ENCODE measurements at regions not wholly inside any gene's neighbourhood (a gene's known extent, or its start where the extent isn't known, plus 50 kb on each side); places are given as distances from the start of the nearest gene placed in this dataset.
A peak's percentile ranks its signal among the peaks of the same experiment; 100 is the strongest.

DNA sequence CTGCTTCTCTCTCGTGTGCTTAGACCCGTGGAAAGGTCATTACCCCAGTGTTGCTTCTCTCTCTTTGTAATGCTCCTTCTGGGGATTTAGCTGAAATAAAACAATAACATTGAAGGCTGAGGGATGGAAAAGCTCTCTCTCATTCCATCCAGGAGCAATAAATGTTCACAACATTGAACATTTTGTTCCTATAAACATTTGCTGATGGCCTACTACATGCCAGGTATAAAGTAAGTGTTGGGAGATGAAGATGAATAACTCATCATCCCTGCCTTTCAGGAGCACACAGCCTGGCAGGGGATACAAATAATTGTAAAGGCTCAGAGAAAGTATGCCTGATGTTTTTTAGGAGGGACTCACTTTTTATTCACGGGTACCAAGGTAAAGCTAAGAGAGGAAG, 158.1 kb downstream of the KDR start:
- Histone ChIP-seq H3K4me3 (ENCODE audit: low read depth, low read length) (no peak overlapping the region), H3K27me3 (ENCODE audit: control insufficient read depth, insufficient read depth, low read length) (no peaks in the 10 kb centered on the region), H3K36me3 (ENCODE audit: control insufficient read depth, insufficient read depth, low read length) (no peaks in the 10 kb centered on the region)
- DNase-seq (ENCODE audit: low read depth): no peak
- TF ChIP-seq, protein P1, sequence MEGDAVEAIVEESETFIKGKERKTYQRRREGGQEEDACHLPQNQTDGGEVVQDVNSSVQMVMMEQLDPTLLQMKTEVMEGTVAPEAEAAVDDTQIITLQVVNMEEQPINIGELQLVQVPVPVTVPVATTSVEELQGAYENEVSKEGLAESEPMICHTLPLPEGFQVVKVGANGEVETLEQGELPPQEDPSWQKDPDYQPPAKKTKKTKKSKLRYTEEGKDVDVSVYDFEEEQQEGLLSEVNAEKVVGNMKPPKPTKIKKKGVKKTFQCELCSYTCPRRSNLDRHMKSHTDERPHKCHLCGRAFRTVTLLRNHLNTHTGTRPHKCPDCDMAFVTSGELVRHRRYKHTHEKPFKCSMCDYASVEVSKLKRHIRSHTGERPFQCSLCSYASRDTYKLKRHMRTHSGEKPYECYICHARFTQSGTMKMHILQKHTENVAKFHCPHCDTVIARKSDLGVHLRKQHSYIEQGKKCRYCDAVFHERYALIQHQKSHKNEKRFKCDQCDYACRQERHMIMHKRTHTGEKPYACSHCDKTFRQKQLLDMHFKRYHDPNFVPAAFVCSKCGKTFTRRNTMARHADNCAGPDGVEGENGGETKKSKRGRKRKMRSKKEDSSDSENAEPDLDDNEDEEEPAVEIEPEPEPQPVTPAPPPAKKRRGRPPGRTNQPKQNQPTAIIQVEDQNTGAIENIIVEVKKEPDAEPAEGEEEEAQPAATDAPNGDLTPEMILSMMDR (IDR thresholded peaks at IDR 0.05; ENCODE audit: insufficient read depth, low read length, poor library complexity, severe bottlenecking): no peak

DNA sequence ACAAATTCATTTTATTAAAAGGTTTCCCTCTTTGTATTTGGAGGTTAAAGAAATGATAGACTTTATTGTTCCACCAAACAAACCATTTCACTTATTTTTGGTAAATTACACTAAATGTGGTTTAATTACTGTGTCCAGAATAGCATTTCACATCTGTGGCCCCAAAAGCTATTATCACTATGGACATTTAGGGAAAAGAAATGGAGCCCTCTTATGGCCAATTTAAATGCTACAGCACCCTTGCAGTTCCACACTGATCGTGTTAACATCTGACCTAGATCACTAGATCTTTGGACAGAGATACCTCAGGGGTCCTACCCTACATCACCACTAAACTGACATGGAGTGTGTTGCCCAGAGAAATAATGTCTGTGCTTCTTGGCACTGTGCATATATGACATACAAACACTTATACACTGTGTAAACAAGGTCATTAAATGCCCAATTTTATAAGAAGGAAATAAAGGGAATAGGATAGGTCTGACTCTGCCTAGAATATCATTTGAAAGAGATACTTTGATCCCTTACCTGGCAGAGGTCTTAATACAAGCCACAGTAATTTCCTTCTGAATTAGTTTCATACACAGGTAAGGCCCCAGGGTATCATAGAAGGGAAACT, 163.9 kb downstream of the KDR start:
- Histone ChIP-seq H3K36me3 (ENCODE audit: control insufficient read depth, insufficient read depth, low read length) (no peaks in the 10 kb centered on the region), H3K27me3 (ENCODE audit: control insufficient read depth, insufficient read depth, low read length) (no peaks in the 10 kb centered on the region), H3K4me3 (ENCODE audit: low read depth, low read length) (no peak overlapping the region)
- TF ChIP-seq, protein P1 (IDR thresholded peaks at IDR 0.05; ENCODE audit: insufficient read depth, low read length, poor library complexity, severe bottlenecking): peak; percentile 48
- DNase-seq (ENCODE audit: low read depth): no peak

GRCh38 chr4:54959651-54960116, 165.7 kb downstream of the KDR start:
- no peak for DNase-seq (ENCODE audit: low read depth)
- H3K4me3 ChIP-seq (ENCODE audit: low read depth, low read length): no peak overlapping the region
- no peaks in the 10 kb centered on the region for H3K36me3 ChIP-seq (ENCODE audit: control insufficient read depth, insufficient read depth, low read length)
- TF ChIP-seq, protein P1 (IDR thresholded peaks at IDR 0.05; ENCODE audit: insufficient read depth, low read length, poor library complexity, severe bottlenecking): no peak
- H3K27me3 ChIP-seq (ENCODE audit: control insufficient read depth, insufficient read depth, low read length): no peaks in the 10 kb centered on the region

DNA sequence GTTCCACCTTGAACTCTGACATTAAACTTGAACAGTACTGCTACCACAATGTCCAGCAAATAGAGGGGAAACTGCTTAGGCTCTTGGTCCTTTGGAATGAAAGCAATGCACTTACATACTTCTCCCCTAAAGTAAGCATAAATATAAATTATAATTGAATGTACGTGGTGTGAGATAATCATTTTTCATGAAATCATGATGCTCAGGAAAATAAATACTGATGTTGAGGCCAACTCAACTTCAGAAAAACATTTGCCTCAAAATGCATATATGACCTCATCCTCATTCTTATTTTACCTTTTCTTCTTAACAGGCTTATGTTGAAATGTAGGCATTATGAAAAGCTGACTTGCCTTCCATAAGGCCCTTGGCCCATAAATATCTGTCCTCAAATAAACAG, 166.3 kb downstream of the KDR start:
- no peak for DNase-seq (ENCODE audit: low read depth)
- Histone ChIP-seq H3K4me3 (ENCODE audit: low read depth, low read length) (no peak overlapping the region), H3K36me3 (ENCODE audit: control insufficient read depth, insufficient read depth, low read length) (no peaks in the 10 kb centered on the region), H3K27me3 (ENCODE audit: control insufficient read depth, insufficient read depth, low read length) (no peaks in the 10 kb centered on the region)
- TF ChIP-seq, protein P1 (IDR thresholded peaks at IDR 0.05; ENCODE audit: insufficient read depth, low read length, poor library complexity, severe bottlenecking): no peak

GRCh38 chr4:54958236-54958635, 167.2 kb downstream of the KDR start:
- no peak for DNase-seq (ENCODE audit: low read depth)
- TF ChIP-seq, protein P1 (IDR thresholded peaks at IDR 0.05; ENCODE audit: insufficient read depth, low read length, poor library complexity, severe bottlenecking): no peak
- Histone ChIP-seq H3K4me3 (ENCODE audit: low read depth, low read length) (no peak overlapping the region), H3K27me3 (ENCODE audit: control insufficient read depth, insufficient read depth, low read length) (no peaks in the 10 kb centered on the region), H3K36me3 (ENCODE audit: control insufficient read depth, insufficient read depth, low read length) (no peaks in the 10 kb centered on the region)

All from kidney epithelial cell (primary cell).